Stimulated activated CD8-positive, alpha-beta memory T cell treated with anti-CD3 and anti-CD28 coated beads, Interleukin-7, amount 100 ng/mL, for 24 hours (primary cell): ENCODE measurements at regions not wholly inside any gene's neighbourhood (a gene's known extent, or its start where the extent isn't known, plus 50 kb on each side); places are given as distances from the start of the nearest gene placed in this dataset.

Experiments
- DNase-seq: peaks from one replicate; pipeline ENCODE4 v3.0.0-alpha.2; 2020; ENCODE audit warnings: low read depth

DNA sequence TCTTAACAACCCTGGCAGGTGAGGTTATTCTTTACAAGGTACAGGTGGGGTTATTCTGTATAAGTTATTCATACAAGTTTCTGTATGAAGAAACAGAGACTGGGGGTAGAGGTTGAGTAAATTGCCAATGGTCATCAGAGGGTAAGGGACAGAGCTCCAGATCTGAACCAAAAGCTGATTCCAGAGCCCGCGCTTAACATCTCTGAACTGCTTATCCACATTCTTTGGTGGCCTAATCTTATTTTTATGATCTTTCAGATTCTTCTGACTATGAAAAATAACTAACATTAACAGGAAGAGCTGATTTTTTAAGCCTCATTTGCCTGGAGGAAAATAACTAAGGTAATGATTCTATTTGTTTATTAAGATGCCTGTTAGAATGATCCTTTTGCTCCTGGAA, 63.9 kb upstream of the BARHL2 start:
- no peak for DNase-seq

DNA sequence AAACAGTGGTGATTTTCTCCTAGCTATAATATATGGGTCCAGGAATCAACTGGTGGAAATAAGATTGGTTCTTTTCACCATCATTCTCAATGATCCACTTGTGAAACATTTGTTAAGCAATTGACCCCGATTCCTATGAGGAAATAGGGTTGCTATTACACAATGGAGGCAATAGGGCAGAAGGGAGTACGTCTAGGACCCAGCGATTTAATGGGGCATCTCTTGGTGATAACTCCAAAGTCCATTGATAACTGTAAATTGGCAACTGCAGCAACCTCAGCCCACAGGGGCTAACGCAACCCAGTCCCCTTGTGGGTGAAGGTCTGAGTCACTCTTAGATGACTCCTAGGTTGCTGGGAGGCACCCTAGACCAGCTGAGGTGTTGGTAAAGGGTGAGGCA, 62.5 kb upstream of the BARHL2 start:
- no peak for DNase-seq

DNA sequence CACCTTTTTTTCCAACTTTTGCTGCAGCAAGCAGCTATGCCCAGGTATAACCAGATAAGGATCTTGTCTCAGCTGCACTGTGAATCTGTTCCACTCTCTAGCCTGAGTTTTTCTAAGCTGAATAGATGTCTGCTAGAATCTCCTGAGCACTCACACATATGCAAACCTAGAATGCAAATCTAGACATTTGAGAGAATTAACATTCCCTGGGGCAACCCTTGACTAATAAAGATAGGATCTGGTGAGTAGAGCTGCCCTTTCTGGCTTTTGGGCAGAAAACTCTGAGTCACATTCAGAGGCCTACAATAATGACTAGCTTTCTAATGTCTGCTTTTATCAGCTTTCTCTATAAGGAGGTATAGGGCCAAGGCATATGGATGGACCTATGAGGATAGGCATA, 61.4 kb upstream of the BARHL2 start:
- no peak for DNase-seq

DNA sequence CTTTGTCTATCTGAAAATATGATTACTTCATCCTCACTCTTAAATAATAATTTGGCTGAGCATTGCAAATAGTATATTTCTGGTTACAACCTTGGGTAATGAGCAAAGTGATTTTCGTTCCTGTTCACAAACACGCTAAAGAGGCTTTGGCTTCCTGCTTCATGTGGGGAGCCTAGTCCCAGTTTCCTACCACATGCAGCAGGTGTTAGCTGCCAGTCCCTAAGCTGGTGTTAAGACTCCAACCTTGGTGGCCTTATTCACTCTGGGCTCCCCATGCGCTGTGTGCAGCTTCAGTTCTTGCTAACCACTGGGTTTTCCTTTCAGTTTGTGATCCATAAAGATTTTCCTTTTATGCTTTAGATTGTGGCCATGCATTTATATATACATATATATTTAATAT, 56.7 kb upstream of the BARHL2 start:
- DNase-seq: no peak

DNA sequence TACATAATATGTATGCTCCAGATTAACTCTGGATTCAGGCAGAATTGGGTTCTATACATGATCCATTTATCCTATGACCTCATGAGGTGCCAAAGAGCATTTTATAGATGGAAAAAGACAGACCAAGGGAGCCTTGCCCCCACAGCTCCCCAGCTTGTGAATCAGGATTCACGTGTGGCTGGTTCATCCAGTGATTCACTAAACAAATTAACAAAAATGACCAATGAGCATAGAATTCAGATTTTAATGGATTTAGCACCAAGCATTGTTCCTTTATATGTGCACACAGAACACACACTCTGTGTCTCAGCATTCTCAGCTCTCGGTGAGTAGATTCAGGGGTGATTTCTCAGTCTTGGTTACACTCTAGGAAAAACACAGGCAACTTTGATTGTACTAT, 51.7 kb upstream of the BARHL2 start:
- DNase-seq: no peak

DNA sequence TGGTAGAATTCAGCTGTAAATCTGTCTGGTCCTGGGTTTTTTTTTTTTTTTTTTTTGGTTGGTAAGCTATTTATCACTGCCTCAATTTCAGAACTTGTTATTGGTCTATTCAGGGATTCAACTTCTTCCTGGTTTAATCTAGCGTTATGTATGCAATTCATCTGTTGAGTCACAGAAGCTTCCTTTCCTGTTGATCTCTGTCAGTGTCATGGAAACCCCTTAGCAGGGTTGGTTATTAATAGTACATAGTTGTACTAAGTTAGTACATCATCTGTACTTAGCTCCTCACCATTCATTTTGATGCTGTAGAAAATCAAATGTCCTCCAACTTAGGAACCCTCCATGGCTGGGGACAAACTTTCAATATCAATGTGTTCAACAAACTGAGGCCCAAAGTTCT, 51.0 kb upstream of the BARHL2 start:
- DNase-seq: no peak
